Cardiac septum (tissue), 1 donor: ENCODE measurements at regions not wholly inside any gene's neighbourhood (a gene's known extent, or its start where the extent isn't known, plus 50 kb on each side); places are given as distances from the start of the nearest gene placed in this dataset.
"Not testable (repeated sequence)": the region's sequence is repeated elsewhere in the genome, so short reads cannot be mapped to it uniquely, and the experiment has no call there.

Experiments
- DNase-seq: peaks from one replicate; pipeline ENCODE4 v3.0.0-alpha.2; 2020; ENCODE audit warnings: low spot score
- intact Hi-C: fragments of 100-400 bp; cut with DNase I; formaldehyde crosslinking; loops from one replicate; pipeline ENCODE4 v1.14.0; 2022
- donor health status: DM: no; HTN: no; CAD: no.

DNA sequence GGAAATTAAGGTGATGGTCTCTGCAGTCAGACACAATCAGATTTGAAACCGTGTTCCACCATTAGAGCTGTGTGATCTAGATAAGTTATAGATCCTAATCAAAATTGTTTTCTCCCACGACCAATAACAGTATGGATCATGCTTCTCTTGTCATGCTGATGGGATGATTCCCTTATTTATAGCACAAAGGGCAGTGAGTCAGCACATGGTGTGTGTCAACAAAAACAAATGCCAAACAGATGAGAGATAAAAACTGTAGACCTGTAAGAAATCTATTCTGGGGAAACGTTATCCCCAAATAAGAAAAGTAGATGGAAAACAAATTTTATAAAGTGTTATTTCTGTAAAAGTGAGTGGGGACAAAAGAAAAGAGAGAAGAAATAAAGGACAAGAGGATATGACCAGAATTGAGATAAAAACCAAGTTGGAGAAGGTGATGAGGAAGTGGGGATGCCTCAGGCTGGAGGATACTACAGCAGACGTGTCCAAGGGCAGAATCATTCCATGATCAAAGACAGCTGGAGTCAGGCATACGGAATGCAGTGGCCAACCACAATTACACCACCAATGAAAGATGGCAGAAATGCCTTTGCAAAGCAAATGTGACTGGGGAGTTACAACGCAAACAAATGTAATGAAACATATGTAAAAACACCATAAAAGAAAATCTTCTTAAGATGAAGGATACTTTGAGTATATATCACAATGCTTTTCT lies 377.8 kb upstream of the PRKX start:
- DNase-seq = no peak
- intact Hi-C loops = no loop called here

DNA sequence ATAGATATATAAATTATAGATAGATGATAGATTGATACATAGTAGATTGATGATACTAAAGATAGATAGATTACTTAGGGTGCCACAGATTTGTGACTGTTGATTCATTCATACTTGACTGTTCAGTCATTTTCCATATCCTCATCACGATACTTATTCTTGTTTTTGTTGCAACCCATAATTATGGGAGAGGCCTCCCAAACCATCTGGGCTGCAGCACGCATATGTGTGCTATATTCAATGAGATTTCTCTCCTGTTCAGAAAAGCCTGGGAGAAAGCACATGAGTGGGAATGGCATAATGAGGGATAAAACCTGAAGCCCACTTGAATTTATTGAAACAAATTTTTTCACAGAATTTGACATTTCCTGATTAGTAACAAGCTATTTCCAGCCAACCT lies 346.4 kb upstream of the PRKX start:
- no peak for DNase-seq
- intact Hi-C loops = no loop called here

DNA sequence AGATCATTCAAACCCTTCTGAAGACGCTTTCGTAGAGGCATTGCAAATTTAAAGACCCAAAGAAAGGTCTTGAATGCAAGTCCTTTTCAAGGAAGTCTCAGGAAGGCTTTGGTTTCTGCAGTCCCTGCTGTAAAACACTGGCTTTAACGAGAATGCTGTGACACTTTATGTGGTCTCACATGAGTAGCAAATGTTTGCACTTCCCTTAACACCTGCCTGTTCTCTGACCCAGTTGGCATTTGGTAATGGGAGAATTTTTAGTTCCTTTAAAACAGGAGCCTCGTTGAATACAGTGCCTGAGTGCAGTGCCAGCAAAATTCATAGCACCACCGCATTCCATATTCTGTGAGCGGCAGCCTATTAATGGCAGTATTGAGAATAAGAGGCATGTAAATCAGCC lies 330.5 kb upstream of the PRKX start:
- DNase-seq = no peak
- intact Hi-C loops = no loop called here

DNA sequence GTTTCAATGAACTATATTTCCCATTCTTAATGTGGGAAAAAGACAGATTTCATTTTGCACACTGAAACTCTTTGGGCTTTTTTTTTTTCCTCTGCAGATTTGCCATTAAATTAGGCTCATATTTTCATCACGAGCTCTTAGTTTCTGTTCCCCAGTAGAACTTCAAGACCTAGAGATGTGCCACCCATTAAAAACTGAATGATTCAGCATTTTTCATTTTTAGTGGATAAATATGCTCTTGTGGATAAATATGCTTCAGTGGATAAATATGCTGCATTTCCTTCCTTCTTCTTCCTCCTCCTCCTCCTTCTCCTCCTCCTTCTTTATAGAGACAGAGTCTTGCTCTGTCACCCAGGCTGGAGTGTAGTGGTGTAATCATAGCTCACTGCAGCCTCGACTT lies 322.4 kb upstream of the PRKX start:
- no peak for DNase-seq
- intact Hi-C loops = no loop called here

DNA sequence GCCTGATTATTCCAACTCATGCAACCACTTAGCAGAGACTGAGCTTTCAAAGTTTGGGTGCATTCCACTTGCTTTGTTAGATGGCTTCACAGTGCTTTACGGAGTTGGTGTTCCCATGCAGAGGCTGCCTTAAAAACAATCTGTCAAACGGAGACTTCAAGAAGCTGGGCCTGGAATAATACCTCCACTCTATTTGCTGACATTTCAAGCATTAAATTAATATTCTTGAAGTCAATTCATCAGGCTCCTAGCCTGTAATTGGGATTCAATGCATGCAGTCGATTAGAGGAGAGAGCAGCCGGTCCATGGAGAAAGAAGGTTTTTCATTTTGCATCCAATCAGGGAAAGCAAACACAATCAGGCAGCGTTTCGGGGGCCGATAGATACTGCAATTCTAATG lies 314.7 kb upstream of the PRKX start:
- intact Hi-C loops = no loop called here
- no peak for DNase-seq

DNA sequence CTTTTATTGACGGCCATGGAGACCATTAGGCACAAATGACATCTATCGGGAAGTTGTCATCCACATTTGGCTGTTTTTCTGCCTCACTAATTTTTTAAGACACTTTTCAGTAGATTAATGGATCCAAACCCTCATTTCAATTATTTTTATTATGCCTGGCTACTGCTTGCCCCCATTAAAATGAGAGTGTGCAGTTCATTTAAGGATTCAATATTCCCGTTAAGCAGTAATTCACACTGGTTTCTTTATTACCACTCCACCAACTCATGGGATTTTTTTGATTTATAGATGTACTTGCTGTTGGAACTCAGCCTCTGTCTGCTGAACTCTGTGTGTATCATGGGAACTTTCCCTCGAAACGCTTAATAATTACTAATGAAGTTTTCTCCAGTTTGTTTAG lies 291.8 kb upstream of the PRKX start:
- no peak for DNase-seq
- intact Hi-C loops = no loop called here

DNA sequence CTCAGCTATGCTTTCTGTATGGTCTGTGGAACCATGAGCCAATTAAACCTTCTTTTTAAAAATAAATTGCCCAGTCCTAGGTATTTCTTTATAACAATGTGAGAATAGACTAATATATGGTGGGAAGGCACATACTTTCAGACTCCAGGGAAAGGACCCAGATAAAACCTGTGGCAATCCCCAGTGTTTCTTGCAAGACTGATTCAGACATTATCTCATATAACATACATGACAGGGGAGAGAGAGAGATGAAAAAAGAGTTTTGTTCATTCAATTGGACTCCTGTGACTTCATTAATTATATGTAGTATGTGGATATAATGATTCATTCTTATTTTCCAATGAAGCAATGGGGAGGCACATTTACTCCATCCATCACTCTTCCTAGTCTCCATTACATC lies 291.4 kb upstream of the PRKX start:
- intact Hi-C loops = no loop called here
- no peak for DNase-seq

DNA sequence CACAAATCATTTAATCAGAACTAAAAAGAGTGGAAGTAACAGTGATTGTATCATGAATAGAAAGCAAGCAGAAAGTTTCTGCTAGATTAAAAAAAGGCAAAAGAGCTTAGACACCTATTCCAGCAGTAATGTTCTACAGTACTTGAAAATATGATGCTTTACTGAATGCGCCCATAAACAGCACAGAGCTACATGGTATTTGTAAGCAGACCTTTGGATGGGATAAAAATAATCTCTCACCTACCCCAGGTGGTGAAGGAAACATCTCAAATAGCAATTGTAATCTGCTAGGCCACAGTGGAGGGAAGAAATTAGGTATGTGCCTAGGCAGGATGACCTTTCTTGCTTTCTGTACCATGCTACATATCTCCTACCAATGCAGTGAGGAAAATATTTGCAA lies 280.9 kb upstream of the PRKX start:
- DNase-seq = no peak
- intact Hi-C loops = no loop called here

DNA sequence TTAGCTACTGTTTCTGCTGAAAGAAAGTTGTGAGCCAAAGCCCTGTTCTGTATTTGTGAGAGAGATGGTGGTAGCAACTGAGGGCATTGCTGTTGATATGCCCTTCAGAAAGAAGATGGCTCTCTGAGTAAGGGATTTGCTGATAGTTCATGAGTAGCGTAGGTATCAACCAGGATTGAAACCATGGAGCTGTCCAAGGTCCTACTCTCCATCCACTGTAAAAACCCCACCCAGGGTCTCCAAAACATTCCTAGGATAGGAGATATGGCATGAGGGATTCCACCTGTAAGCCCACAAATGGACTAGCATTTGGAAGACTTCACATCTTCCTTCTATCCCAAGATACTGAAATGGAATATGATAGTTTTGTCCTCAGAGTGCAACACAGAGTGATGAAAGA lies 277.1 kb upstream of the PRKX start:
- intact Hi-C loops = no loop called here
- DNase-seq = no peak

DNA sequence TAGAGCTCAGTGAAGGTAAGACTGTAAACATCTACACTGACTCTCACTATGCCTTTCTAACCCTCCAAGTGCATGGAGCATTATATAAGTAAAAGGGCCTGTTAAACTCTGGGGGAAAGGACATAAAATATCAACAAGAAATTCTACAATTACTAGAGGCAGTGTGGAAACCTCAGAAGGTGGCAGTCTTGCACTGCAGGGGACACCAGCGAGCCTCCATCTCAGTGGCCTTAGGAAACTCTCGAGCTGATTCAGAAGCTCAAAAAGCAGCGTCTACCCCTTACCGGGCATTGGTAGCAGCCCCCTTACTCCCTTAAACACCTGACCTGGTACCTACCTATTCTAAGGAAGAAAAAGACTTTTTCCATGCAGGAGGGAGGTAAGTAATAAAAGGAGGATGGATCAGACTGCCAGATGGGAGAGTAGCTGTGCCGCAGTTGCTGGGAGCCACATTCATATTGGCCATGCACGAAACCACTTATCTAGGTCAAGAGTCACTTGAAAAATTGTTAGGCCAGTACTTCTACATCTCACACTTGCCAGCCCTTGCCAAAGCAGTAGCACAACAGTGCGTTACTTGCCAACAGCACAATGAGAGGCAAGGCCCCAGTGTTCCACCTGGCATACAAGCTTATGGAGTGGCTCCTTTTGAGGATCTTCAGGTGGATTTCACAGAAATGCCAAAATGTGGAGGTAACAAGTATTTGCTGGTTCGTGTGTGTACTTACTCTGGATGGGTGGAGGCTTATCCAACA lies 258.8 kb upstream of the PRKX start:
- DNase-seq, intact Hi-C loops: not testable (repeated sequence)

DNA sequence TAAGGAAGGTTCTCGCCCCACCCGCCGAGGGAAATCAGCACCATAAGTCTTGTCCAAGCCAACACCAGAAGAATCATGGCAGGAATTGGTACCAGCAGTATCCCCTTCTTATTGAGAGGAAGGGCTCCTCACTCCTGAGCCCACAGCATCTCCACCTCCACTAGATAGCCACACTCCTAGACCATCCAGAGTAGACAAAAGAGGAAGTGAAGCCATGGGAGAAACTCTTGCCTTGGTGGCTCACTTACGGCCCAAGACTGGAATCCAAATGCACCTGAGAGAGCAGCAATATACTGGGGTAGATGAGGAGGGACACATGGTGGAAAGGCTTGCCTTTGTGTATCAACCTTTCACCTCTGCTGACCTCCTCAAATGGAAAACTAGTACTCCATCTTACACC lies 255.3 kb upstream of the PRKX start:
- no peak for DNase-seq

DNA sequence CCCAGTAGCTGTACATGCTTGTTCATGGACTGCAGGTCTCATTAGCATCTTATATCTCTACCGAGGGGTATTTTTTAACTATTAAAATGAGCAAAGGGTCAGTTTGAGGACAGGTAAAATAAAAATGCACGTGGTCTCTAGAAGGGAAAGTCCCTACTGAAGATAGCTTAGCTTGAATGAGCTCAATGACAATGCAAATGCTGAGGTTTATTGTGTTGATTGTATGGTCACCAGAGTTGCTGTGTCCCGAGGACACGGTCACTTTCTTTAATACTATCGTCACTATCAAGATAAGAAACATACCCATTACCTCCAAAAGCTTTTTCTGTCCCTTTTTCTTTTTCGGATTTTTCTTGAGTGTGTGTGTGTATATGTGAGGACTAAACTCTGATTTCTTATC lies 250.5 kb upstream of the PRKX start:
- DNase-seq = no peak
- intact Hi-C loops = no loop called here

More for the DNA sequence above, 255.3 kb upstream of the PRKX start:
- intact Hi-C loops = no loop called here

DNA sequence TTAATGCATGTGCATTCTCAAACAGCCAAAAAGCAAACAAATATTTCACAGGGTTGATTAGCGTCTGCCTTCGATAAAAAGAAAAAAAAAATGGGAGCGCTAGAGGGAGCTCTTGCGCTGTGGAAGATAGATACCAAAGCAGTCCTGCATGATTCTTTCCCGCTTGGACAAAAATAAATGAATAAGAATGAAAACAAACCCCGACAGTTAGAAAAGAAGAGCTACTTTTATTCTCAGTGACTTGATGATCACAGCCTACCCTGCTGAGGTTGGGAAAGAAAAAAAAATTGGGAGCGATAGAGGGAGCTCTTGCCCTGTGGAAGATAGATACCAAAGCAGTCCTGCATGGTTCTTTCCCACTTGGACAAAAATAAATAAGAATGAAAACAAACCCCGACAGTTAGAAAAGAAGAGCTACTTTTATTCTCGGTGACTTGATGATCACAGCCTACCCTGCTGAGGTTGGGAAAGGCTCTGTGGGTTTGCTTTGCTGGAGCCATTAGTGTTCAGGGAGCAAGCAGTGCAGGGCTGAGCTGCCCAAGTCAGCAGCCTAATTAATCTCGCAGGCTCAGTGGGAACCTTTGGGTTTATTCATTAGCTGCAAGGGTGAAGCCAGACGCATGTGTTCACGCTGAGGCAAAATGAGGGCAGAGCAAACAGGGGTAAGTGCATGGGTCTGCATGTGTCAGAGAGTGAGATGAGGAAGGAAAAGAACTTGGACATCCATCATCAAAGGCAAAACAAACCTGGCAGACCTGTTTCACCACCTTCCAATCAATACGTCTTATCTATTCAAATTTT lies 249.3 kb upstream of the PRKX start:
- intact Hi-C loops = no loop called here

DNA sequence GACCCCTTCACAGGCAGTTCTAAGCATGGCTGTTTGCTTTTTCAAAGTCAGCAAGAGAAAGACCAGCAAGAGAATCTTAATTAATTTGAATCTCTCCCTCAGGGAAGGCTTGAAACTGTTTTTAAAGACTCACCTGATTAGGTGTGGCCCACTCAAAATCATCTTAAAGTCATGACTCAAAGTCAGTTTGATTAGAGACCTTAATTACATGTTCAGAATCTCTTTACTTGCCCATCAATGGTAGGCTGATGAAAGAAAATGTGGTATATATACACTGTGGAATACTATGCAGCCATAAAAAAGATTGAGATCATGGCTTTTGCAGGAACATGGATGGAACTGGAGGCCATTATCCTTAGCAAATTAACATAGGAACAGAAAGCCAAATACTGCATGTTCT lies 247.5 kb upstream of the PRKX start:
- intact Hi-C loops = no loop called here

More for the DNA sequence above, 249.3 kb upstream of the PRKX start:
- no peak for DNase-seq

DNA sequence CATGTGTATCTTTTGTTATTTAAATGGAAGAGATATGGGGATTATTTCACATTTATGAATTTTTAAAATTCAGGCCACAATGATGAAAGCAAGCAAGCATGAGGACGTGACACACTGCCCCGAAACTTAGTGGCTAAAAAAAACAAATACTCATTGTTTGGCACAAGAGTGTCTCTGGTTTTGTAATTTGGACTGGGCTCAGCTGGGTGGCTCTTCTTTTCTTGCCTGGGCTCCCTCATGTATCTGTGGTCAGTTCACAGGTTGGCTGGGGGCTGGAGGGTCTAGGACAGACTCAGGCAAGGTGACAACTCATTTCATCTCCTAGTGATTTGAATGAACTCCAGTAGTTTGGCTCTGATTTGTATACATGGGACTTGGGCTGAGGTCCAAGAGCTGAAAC lies 238.4 kb upstream of the PRKX start:
- intact Hi-C loops = no loop called here
- DNase-seq = no peak

More for the DNA sequence above, 247.5 kb upstream of the PRKX start:
- DNase-seq = no peak

DNA sequence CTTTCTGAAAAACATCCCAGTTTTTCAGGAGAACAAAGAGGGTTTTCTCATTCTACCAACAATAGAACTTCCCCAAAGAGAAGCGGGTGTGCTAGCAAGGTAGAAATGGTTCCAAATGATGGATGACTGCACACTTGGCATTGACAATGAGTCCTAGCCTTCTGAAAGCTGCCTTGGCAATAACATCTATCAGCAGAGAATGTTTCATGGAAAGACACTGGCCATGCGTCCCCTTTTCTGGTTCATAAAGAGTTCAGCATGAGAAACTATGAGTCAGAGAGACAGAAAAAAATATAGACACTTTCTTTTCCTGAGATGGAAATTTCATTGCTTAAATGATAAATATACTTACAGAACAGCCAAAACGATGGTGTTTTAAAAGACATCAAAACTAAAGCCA lies 236.9 kb upstream of the PRKX start:
- no peak for DNase-seq
- intact Hi-C loops = no loop called here

DNA sequence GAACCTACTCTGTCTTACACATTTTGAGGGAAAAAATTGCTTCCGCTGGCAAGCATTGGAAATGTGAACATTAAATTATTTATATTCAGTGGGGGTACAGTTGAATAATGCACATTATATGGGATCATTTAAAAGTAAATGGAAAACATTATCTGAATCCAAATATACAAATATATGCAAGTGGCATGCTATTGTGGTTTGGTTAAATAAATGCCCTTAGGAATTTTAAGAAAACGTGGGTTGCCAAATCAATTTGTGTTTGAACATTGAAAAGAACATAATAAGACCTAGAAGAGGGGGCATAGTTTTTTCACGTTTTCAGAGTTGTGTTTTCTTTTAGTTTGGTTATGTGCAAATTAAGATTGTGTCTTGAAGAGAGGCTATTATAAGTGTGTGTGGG lies 230.5 kb upstream of the PRKX start:
- intact Hi-C loops = no loop called here
- no peak for DNase-seq

DNA sequence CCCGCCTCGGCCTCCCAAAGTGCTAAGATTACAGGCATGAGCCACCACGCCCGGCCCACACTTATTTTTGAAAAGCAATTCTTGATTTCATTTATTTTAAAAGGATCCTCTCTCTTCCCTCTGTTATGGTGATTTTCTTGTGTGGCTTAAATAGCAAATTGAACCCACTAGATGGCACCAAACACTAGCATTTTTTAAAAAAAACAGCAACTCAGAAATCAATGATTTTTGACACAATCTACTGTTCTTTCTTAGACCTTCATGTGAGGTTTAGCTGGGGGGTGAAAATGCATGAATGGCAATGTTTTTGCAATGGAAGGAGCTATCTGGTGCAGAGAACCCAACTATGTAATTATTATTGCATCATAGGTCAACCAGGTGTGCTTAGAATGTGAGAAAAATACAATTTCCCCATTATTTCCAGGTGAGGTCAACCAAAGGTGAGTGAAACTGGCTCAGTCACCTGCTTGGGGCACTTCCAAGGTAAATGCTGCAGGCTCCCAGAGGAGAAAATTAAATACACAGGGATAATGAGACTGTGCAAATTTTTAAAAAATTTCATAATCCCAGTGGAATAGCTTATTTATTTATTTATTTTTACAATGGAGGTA lies 226.7 kb upstream of the PRKX start:
- intact Hi-C loops = no loop called here

DNA sequence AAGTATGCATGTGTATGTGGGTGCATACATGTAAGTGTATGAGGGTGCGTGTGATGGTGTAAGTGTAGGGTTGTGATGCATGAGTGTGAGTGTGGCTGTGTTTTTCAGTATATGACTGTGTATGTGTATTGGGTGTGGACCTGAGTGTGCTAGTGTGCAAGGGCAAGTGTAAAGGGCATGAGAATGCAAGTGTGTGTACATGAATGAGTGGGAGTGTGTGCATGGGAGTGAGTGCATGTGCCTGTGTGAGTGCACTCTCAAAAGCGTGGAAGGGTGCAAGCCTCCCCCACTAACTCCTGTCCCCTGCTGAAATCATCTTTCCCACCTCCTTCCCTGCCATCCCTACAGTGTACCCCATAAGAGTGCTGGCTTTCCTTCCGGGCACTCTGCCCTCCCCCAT lies 225.1 kb upstream of the PRKX start:
- intact Hi-C loops = no loop called here
- DNase-seq = no peak

More for the DNA sequence above, 226.7 kb upstream of the PRKX start:
- DNase-seq = no peak

DNA sequence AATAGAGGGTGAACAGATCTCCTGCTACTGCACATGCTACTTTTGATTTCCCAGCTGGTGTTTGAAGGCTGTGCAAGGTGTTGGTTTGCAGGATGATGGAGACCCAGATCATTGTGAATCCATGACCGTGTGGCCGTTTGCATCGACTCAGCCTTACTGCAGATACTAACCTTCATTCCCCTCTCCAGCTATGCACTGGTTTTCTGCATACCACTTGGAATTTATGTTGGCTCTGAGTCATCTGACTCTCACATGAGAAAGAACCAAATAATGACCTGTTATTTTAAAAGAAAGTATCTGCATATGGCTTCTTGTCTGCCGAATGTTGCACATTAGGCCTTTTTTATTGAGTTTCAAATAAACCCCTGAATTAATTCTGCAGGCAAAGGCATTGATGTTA lies 221.7 kb upstream of the PRKX start:
- DNase-seq, intact Hi-C loops: not testable (repeated sequence)
